GM23248 (cell line): ENCODE measurements at regions not wholly inside any gene's neighbourhood (a gene's known extent, or its start where the extent isn't known, plus 50 kb on each side); places are given as distances from the start of the nearest gene placed in this dataset.

Experiments used
- EZH2 ChIP-seq: fragments of 200-600 bp; sonication (generic); IDR thresholded peaks from 2 replicates; pipeline ENCODE4 v1.6.1; 2018; ENCODE audit warnings: antibody characterized with exemption, mild to moderate bottlenecking; ENCODE audit not compliant: insufficient read depth, poor library complexity, severe bottlenecking
- EZH2phosphoT487 ChIP-seq: fragments of 200-600 bp; sonication (generic); IDR thresholded peaks from 2 replicates; pipeline ENCODE4 v1.6.1; 2018; ENCODE audit warnings: antibody characterized with exemption, moderate library complexity, mild to moderate bottlenecking, low read depth; ENCODE audit not compliant: insufficient read depth

DNA sequence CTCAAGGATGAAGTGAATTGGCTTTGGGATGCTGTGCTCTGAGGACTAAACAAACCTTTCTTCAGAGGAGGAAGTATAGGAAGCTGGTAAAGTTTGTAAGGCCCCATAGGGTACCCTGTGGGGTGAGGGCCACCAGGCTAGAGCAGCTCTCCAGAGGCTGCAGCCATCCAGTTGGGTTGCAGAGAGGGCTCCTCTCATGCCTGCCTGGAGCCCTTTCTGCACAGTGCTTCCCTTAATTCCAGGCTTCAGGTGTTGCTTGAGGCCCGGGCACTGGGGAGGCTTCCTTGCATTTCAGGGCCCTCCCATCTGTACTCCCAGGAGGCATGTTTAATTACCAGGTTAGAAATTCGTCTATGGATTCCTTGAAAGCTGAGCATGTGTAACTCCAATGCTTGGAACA is 95.3 kb upstream of the FSTL4 start:
- TF ChIP-seq EZH2phosphoT487 (no peak), EZH2 (no peak)
